PC-9 (cell line): ENCODE measurements at regions not wholly inside any gene's neighbourhood (a gene's known extent, or its start where the extent isn't known, plus 50 kb on each side); places are given as distances from the start of the nearest gene placed in this dataset.
"Not testable (repeated sequence)": the region's sequence is repeated elsewhere in the genome, so short reads cannot be mapped to it uniquely, and the experiment has no call there.

ENCODE experiments used
- BruUV-seq: library from RNA; stranded (reverse); fragments of 400-500 nt; replicated peaks from 2 replicates; lab custom pipeline; 2021; lab: Mats Ljungman, UMichigan
- CTCF ChIA-PET: fragments of 300-600 bp; sonication (Branson Sonifier 250); formaldehyde crosslinking; loops from one replicate; lab custom pipeline; 2022; ENCODE audit warnings: antibody characterized with exemption; lab: Charles Lee
- POLR2A ChIA-PET: fragments of 300-600 bp; sonication (Branson Sonifier 250); formaldehyde crosslinking; loops from one replicate; lab custom pipeline; 2022; ENCODE audit warnings: antibody characterized with exemption; ENCODE audit not compliant: unreplicated experiment; lab: Charles Lee
- DNase-seq, 2 experiments: peaks; one replicate each; pipeline versions ENCODE4 v3.0.0 to v3.0.0-alpha.2; 2015 to 2022; ENCODE audit warnings: mixed read lengths in 1 of 2
- H2AFZ ChIP-seq: fragments of 200-600 bp; sonication (generic); 2 replicates; pipeline ENCODE4 v1.8.1; 2017; ENCODE audit warnings: antibody characterized with exemption
- H3F3A ChIP-seq: fragments of 200-600 bp; sonication (generic); 2 replicates; pipeline ENCODE4 v1.8.1; 2017; ENCODE audit warnings: antibody characterized with exemption, mild to moderate bottlenecking, low read depth; ENCODE audit not compliant: insufficient read depth
- H3K27ac ChIP-seq: fragments of 200-600 bp; sonication (generic); 2 replicates; pipeline ENCODE4 v1.6.1; 2016; ENCODE audit warnings: mixed run types
- H3K27me3 ChIP-seq: fragments of 200-600 bp; sonication (generic); 2 replicates; pipeline ENCODE4 v1.6.1; 2016; ENCODE audit warnings: low read depth, mixed run types; ENCODE audit not compliant: insufficient read depth
- H3K36me3 ChIP-seq: fragments of 200-600 bp; sonication (generic); 2 replicates; pipeline ENCODE4 v1.6.1; 2016; ENCODE audit warnings: low read depth, mixed run types
- H3K4me1 ChIP-seq: fragments of 200-600 bp; sonication (generic); replicated peaks from 2 replicates; pipeline ENCODE4 v1.6.1; 2016; ENCODE audit warnings: mixed run types; ENCODE audit not compliant: insufficient read depth
- H3K4me2 ChIP-seq: fragments of 200-600 bp; sonication (generic); 2 replicates; pipeline ENCODE4 v1.6.1; 2017; ENCODE audit warnings: mixed run types
- H3K4me3 ChIP-seq: fragments of 200-600 bp; sonication (generic); 2 replicates; pipeline ENCODE4 v1.6.1; 2016; ENCODE audit warnings: mixed run types
- H3K79me2 ChIP-seq: fragments of 200-600 bp; sonication (generic); 2 replicates; pipeline ENCODE4 v1.6.1; 2017; ENCODE audit warnings: low read depth, mixed run types
- H3K9me2 ChIP-seq: fragments of 200-600 bp; sonication (generic); 2 replicates; pipeline ENCODE4 v1.8.1; 2017; ENCODE audit warnings: mild to moderate bottlenecking; ENCODE audit not compliant: insufficient read depth
- H3K9me3 ChIP-seq: fragments of 200-600 bp; sonication (generic); 2 replicates; pipeline ENCODE4 v1.8.1; 2016; ENCODE audit warnings: low read depth; ENCODE audit not compliant: insufficient read depth
- H4K20me1 ChIP-seq: fragments of 200-600 bp; sonication (generic); 2 replicates; pipeline ENCODE4 v1.8.1; 2017; ENCODE audit not compliant: insufficient read depth
- CTCF ChIP-seq: fragments of 200-600 bp; sonication (generic); conservative IDR thresholded peaks from 2 replicates; pipeline ENCODE4 v1.6.1; 2017; ENCODE audit warnings: mixed run types, antibody characterized with exemption, mild to moderate bottlenecking, moderate library complexity
- EZH2 ChIP-seq: fragments of 200-600 bp; sonication (generic); IDR thresholded peaks from 2 replicates; pipeline ENCODE4 v1.8.0; 2017; ENCODE audit warnings: antibody characterized with exemption, low read depth
- intact Hi-C: fragments of 100-400 bp; cut with micrococcal nuclease; formaldehyde crosslinking; loops from one replicate; pipeline ENCODE4 v1.10.0; 2022; ENCODE audit not compliant: unreplicated experiment

DNA sequence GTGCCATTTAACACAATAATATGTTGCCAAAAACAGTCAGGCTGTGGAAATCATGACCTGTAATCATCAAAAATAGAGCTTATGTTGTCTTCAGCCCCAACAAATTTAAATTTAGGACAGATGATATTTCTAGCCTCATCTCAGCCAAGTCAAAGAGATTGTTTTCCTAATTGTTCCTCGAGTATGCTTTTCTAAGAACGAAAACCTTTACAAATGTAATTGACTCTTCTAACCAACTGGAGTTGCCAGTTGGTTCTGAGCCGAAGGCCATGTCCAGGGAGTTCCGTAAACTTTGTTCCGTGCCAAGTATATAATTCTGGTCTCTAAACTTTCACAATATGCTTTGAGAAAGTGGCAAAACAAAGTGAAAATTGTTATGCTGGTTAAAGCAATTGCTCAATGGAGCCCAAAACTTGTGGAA lies 160.8 kb downstream of the CEMIP2 start:
- DNase-seq = peak in 1 of 2 experiments; percentile 13
- POLR2A ChIA-PET = no interaction called here
- TF ChIP-seq EZH2 = no peak
- no peak for TF ChIP-seq CTCF
- no peaks in the 10 kb centered on the region for H3K27me3 ChIP-seq
- peaks cover 10% of the 10 kb centered on the region; the same call in 1 of the 2 replicates for H3K9me3 ChIP-seq
- no TSS peak for BruUV-seq
- H3F3A ChIP-seq = no peaks in the 10 kb centered on the region
- H4K20me1 ChIP-seq = no peaks in the 10 kb centered on the region
- H3K27ac ChIP-seq = no peak overlapping the region
- intact Hi-C loops = loop anchor here (10.0 kb wide), 1 partner anchor 323 kb away; no protein-coding TSS in a partner anchor
- H2AFZ ChIP-seq = no peak overlapping the region
- H3K4me3 ChIP-seq = no peak overlapping the region
- H3K4me1 ChIP-seq = no peaks in the 10 kb centered on the region
- no peaks in the 10 kb centered on the region for H3K79me2 ChIP-seq
- H3K36me3 ChIP-seq = no peaks in the 10 kb centered on the region
- CTCF ChIA-PET = no interaction called here
- H3K4me2 ChIP-seq = no peak overlapping the region
- H3K9me2 ChIP-seq = no peaks in the 10 kb centered on the region

DNA sequence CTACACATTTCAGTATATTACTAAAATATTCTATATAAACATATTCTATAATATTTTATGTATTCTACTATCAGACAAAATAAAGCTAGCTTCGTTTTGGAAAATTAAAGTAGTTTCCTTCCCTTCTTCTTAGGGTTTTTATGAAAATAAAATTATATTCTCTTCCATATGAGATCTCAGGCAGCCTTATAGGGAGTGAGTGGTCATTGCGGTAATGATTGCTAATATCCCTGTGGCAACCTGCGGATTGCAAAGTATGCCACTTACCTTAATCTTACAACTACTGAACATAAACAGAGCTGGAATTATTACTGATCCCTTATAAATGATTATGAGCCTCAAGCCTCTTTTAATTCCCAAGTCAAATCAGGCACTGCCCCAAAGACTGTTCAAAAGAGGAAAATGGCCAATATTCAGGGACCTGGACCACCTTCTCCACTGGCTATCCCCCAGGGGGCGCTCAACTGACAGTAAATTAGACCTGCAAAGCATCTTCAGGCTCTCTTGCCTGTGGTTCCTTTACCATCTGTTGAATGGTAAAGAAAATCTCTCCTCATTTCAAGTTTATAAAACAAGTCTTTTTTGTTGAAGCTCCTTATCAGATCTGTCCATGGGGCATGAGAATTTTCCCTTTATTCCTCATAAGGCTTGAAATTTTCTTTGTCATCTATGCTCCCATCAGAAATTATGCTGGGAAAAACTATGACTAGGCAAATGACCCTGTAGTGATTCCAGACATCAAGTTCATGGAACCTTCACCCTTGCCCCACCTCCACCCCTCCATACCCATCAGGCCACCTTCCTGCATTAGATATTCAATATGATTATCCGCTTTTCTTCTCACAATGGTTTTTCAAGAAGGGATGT lies 163.9 kb downstream of the CEMIP2 start:
- no TSS peak for BruUV-seq
- Histone ChIP-seq H4K20me1 (no peaks in the 10 kb centered on the region), H3K36me3 (no peaks in the 10 kb centered on the region), H3K4me1 (no peaks in the 10 kb centered on the region), H3K4me3 (no peak overlapping the region), H2AFZ (no peak overlapping the region), H3K9me3 (no peaks in the 10 kb centered on the region), H3F3A (no peaks in the 10 kb centered on the region), H3K27me3 (no peaks in the 10 kb centered on the region), H3K4me2 (no peak overlapping the region), H3K79me2 (no peaks in the 10 kb centered on the region), H3K9me2 (no peaks in the 10 kb centered on the region), H3K27ac (no peak overlapping the region)
- POLR2A ChIA-PET = interaction anchor here (0.6 to 0.7 kb wide), 2 partner anchors 214 to 297 kb away, joined by 4 to 5 read pairs; no protein-coding TSS in a partner anchor
- intact Hi-C loops = loop anchor here (1.0 to 10.0 kb wide), 6 partner anchors 76 to 320 kb away; partner anchors contain the start of gene CEMIP2
- peak in 1 of 2 experiments; percentile 72 for DNase-seq
- CTCF ChIA-PET = interaction anchor here (0.6 to 1.9 kb wide), 6 partner anchors 43 to 165 kb away, joined by 3 to 6 read pairs (median 4); no protein-coding TSS in a partner anchor
- TF ChIP-seq CTCF = peak; percentile 87
- no peak for TF ChIP-seq EZH2

GRCh38 chr9:71602652-71603051 lies 165.7 kb downstream of the CEMIP2 start:
- BruUV-seq = no TSS peak
- Histone ChIP-seq H3F3A (no peaks in the 10 kb centered on the region), H3K27me3 (no peaks in the 10 kb centered on the region), H3K36me3 (no peaks in the 10 kb centered on the region), H3K9me3 (no peaks in the 10 kb centered on the region), H4K20me1 (no peaks in the 10 kb centered on the region), H2AFZ (no peak overlapping the region), H3K27ac (no peak overlapping the region), H3K9me2 (no peaks in the 10 kb centered on the region), H3K4me2 (no peak overlapping the region), H3K4me1 (no peaks in the 10 kb centered on the region), H3K4me3 (no peak overlapping the region), H3K79me2 (no peaks in the 10 kb centered on the region)
- DNase-seq = no peak
- no peak for TF ChIP-seq CTCF
- TF ChIP-seq EZH2 = no peak
- intact Hi-C loops = loop anchor here (10.0 kb wide), 1 partner anchor 318 kb away; no protein-coding TSS in a partner anchor
- ChIA-PET CTCF (no interaction called here), POLR2A (no interaction called here)

DNA sequence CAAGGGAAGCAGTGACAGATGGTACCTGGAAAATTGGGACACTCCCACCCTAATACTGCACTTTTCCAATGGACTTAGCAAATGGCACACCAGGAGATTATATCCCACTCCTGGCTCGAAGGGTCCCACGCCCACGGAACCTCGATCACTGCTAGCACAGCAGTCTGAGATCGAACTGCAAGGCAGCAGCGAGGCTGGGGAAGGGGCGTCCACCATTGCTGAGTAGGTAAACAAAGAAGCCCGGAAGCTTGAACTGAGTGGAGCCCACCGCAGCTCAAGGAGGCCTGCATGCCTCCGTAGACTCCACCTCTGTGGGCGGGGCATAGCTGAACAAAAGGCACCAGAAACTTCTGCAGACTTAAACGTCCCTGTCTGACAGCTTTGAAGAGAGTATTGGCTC lies 172.6 kb downstream of the CEMIP2 start:
- H3K4me1 ChIP-seq, POLR2A ChIA-PET, H3K27me3 ChIP-seq, H2AFZ ChIP-seq, intact Hi-C loops, BruUV-seq, H3K27ac ChIP-seq, H3K36me3 ChIP-seq, DNase-seq, H3K9me3 ChIP-seq, H3F3A ChIP-seq, CTCF ChIA-PET, H4K20me1 ChIP-seq, H3K4me3 ChIP-seq, H3K79me2 ChIP-seq, H3K9me2 ChIP-seq, H3K4me2 ChIP-seq: not testable (repeated sequence)
